HG03558 (cell line): ENCODE measurements at regions not wholly inside any gene's neighbourhood (a gene's known extent, or its start where the extent isn't known, plus 50 kb on each side); places are given as distances from the start of the nearest gene placed in this dataset.

Source experiments
- ATAC-seq: cut with Tn5 transposase; IDR thresholded peaks from one replicate; pipeline ENCODE4 v1.9.1; 2021; ENCODE audit warnings: moderate number of reproducible peaks; ENCODE audit not compliant: unreplicated experiment; ENCODE audit errors: extremely low read depth

DNA sequence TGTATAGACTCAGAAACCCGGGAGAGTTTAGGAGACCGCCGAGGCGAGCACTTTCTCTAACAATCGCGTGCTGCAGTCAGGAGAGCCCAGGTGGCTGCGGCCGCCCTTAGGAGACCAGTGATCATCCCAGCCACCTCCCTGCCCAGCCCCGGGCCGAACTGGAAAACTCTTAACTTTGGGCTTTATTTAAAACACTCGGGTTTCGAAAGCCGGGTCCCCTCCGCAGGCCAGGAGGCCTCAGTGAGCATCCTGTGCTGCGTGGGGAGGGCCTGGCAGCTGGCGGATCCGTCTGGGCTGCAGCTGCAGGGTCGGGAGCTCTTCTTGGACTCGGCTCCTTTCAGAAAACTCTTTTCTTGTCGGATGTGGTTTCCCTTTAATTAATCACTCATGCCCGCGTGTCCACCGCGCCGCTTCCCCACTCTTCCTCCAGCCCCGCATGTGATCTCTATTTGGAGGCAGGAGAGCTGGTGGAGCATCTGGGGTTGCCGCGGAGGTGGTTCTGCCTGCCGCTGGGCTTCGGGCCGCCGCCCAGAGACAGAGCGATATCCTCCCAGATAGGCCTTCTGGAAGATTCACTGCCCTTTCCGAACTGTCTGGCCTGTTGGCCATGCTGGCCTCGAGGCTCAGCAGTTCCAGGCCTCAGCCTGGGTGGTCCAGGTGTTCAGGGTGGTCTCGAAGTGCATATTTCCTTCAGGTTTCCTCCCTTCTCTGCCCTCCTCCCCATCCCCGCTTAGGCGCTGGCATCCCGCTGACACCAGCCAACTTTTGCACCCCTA lies 59.5 kb downstream of the TMEM174 start:
- no peak for ATAC-seq

DNA sequence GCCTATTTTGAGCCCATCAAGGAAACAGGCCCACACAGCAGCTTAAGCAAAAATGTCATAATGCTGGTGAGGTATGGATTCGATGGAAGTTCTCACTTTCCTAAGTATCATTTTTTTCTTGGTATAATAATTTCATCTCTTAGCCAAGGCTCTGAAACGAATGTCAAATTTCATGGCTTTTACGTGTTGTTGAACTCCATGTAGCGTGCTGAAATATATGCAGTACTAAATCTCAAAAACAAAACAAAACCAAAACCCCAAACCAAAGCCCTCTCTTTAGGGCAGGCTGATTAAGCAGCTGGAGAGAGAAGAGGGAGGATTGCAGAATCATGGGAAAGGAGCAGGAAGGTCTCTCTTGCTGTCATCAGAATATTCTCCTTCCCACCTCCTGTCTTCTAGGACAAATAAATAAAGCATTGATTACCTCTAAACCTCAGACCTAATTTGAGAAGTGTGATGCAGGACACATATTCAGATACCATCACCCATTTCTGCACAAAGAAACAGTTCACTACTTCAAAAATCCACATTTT lies 58.3 kb downstream of the TMEM174 start:
- no peak for ATAC-seq

DNA sequence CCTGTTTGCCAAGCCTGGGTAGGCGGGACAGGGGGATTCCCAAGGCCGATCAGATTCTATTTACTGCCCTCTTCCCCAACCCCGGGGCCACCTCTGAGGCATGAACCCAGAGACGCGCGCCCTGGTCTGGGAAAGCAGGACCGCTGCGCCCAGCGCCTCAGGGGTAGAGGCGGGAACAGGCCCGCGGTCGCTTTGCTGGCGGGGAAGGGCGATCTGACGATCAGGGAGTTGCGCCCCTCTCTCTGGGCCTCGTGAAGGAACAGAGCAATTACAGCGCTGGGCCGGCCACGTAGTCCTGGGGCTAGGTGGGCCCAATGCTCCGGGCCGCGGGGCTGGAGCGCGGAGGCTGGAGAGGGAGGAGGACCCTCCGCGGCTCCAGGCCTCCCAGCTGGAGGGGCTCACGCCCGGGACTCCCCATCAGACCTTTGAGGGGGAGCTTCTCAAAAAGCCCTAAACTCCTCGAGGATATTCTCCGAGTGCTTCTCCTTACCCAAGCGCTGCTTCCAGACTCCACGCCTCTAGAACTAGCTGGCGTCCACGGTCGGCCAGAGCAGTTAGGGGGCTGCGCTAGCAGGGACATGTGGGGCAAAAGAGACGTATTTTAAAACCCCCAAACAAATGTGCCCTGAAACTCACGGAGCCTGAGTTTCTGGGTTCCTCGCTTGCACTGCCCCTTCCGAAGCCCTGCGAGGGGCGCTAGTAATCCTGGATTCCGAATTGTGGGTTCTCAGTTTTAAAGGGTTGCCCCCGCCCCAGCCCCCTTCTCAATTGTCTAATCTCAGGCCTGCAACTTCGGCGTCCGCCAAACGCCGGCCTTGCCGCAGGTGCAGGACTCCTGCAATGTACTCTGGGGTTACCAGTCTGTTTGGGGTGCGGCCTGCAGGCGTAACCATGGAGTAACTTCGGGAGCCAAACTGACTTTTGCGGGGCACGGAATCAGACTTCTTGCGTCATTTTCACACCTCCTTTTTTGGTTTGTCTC lies 57.6 kb downstream of the TMEM174 start:
- no peak for ATAC-seq

DNA sequence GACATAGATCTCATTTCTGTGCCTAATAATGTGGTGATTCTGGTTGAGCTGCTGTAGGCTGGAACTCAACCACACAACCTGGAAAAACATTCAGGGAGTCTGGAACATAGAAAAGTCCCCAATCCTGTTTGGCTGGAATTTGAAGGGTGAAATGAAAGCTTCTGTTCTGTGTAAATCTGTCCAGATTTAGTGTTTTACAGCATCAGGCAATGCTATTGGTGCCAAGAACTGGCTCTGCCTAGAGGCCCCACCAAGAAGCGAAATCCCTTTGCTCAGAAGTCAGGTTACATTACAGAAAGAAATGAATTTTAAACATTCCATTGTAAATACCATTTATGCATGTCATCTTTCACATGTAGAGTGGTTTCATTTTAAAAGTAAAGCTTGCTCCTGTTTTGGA lies 56.3 kb downstream of the TMEM174 start:
- ATAC-seq = no peak

DNA sequence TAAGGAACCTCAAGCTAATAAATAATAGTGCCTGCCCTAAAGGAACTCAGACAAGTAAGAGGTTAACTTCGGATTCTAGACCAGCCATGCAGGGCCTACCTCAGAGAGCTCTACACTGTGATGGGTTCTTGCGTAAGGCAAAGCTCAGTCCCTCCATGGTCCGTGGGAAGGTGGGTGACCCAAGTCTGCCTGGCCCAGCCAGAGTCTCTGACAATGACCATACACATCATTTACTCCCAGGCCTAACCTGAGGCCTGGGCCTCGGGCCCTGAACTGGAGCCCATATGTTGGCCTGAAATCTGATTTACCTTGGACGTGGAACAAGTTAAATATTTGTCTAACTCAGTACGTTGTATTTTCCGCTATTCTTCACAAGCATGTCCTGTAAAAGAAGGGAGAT lies 55.1 kb downstream of the TMEM174 start:
- no peak for ATAC-seq
